ENCODE measurements at regions not wholly inside any gene's neighbourhood (a gene's known extent, or its start where the extent isn't known, plus 50 kb on each side); places are given as distances from the start of the nearest gene placed in this dataset.
"Not testable (repeated sequence)": the region's sequence is repeated elsewhere in the genome, so short reads cannot be mapped to it uniquely, and the experiment has no call there.

- DNase-seq (ENCODE audit: low read depth in 1 of 2, low spot score in 1 of 2) = no peak
Measured at GRCh38 chr1:117753652-117754051, 147.8 kb downstream of the TENT5C start.

GRCh38 chr1:117754061-117754969 lies 148.5 kb downstream of the TENT5C start:
- DNase-seq (ENCODE audit: low read depth in 1 of 2, low spot score in 1 of 2) = no peak

- DNase-seq (ENCODE audit: low read depth in 1 of 2, low spot score in 1 of 2) = no peak
Measured at GRCh38 chr1:117757668-117758067, 151.8 kb downstream of the TENT5C start.

GRCh38 chr1:117758444-117759316 lies 152.8 kb downstream of the TENT5C start:
- peak; percentile 25 to 42 for DNase-seq (ENCODE audit: low read depth in 1 of 2, low spot score in 1 of 2)

- DNase-seq (ENCODE audit: low read depth in 1 of 2, low spot score in 1 of 2) = no peak
Measured at GRCh38 chr1:117759535-117759934, 153.7 kb downstream of the TENT5C start.

GRCh38 chr1:117760069-117760468 lies 154.2 kb downstream of the TENT5C start:
- no peak for DNase-seq (ENCODE audit: low read depth in 1 of 2, low spot score in 1 of 2)

GRCh38 chr1:117760485-117760884 lies 154.6 kb downstream of the TENT5C start:
- DNase-seq (ENCODE audit: low read depth in 1 of 2, low spot score in 1 of 2) = no peak

- DNase-seq (ENCODE audit: low read depth in 1 of 2, low spot score in 1 of 2) = not testable (repeated sequence)
Measured at GRCh38 chr1:117767756-117768155, 161.7 kb downstream of the GDAP2 start.

GRCh38 chr1:117770981-117771531 lies 158.4 kb downstream of the GDAP2 start:
- no peak for DNase-seq (ENCODE audit: low read depth in 1 of 2, low spot score in 1 of 2)

- DNase-seq (ENCODE audit: low read depth in 1 of 2, low spot score in 1 of 2) = no peak
Measured at GRCh38 chr1:117779364-117779763, 150.1 kb downstream of the GDAP2 start.

- DNase-seq (ENCODE audit: low read depth in 1 of 2, low spot score in 1 of 2) = no peak
Measured at GRCh38 chr1:117780687-117781475, 148.5 kb downstream of the GDAP2 start.

GRCh38 chr1:117782056-117782455 lies 147.4 kb downstream of the GDAP2 start:
- no peak for DNase-seq (ENCODE audit: low read depth in 1 of 2, low spot score in 1 of 2)

GRCh38 chr1:117783606-117784396 lies 145.6 kb downstream of the GDAP2 start:
- DNase-seq (ENCODE audit: low read depth in 1 of 2, low spot score in 1 of 2) = no peak

GRCh38 chr1:117788014-117788413 lies 141.4 kb downstream of the GDAP2 start:
- DNase-seq (ENCODE audit: low read depth in 1 of 2, low spot score in 1 of 2) = no peak

- no peak for DNase-seq (ENCODE audit: low read depth in 1 of 2, low spot score in 1 of 2)
Measured at GRCh38 chr1:117793413-117793812, 136.0 kb downstream of the GDAP2 start.

GRCh38 chr1:117794073-117794472 lies 135.3 kb downstream of the GDAP2 start:
- DNase-seq (ENCODE audit: low read depth in 1 of 2, low spot score in 1 of 2) = no peak

- no peak for DNase-seq (ENCODE audit: low read depth in 1 of 2, low spot score in 1 of 2)
Measured at GRCh38 chr1:117795190-117795589, 134.2 kb downstream of the GDAP2 start.

- DNase-seq (ENCODE audit: low read depth in 1 of 2, low spot score in 1 of 2) = no peak
Measured at GRCh38 chr1:117795792-117796191, 133.6 kb downstream of the GDAP2 start.

- no peak for DNase-seq (ENCODE audit: low read depth in 1 of 2, low spot score in 1 of 2)
Measured at GRCh38 chr1:117796226-117796625, 133.2 kb downstream of the GDAP2 start.

- DNase-seq (ENCODE audit: low read depth in 1 of 2, low spot score in 1 of 2) = no peak
Measured at GRCh38 chr1:117798550-117798949, 130.9 kb downstream of the GDAP2 start.

Data from stimulated activated CD4-positive, alpha-beta T cell treated with anti-CD3 and anti-CD28 coated beads, Interleukin-15, amount 100 ng/mL, for 1 hour (primary cell).